Endothelial cell (in vitro differentiated cells): ENCODE measurements at regions not wholly inside any gene's neighbourhood (a gene's known extent, or its start where the extent isn't known, plus 50 kb on each side); places are given as distances from the start of the nearest gene placed in this dataset.

Source experiments
- DNase-seq: peaks from one replicate; pipeline ENCODE4 v3.0.0; 2021; ENCODE audit warnings: low spot score
- H3K27ac Mint-ChIP-seq: one replicate; pipeline ENCODE4 v1.8.0; 2021; ENCODE audit warnings: mixed read lengths, inconsistent platforms; ENCODE audit not compliant: unreplicated experiment
- H3K27me3 Mint-ChIP-seq: one replicate; pipeline ENCODE4 v1.8.0; 2021; ENCODE audit warnings: mild to moderate bottlenecking, moderate library complexity, mixed read lengths, inconsistent platforms; ENCODE audit not compliant: unreplicated experiment
- H3K36me3 Mint-ChIP-seq: one replicate; pipeline ENCODE4 v1.8.0; 2021; ENCODE audit warnings: mild to moderate bottlenecking, low read depth, mixed read lengths, inconsistent platforms; ENCODE audit not compliant: unreplicated experiment
- H3K4me1 Mint-ChIP-seq: one replicate; pipeline ENCODE4 v1.8.0; 2021; ENCODE audit warnings: mild to moderate bottlenecking, mixed read lengths, inconsistent platforms; ENCODE audit not compliant: unreplicated experiment
- H3K4me3 Mint-ChIP-seq: one replicate; pipeline ENCODE4 v1.8.0; 2021; ENCODE audit warnings: mild to moderate bottlenecking, mixed read lengths, inconsistent platforms; ENCODE audit not compliant: unreplicated experiment
- H3K9me3 Mint-ChIP-seq: one replicate; pipeline ENCODE4 v1.8.0; 2021; ENCODE audit warnings: mixed read lengths, inconsistent platforms; ENCODE audit not compliant: unreplicated experiment
- TF ChIP-seq, protein P1 (sequence below): fragments of 200-600 bp; sonication (generic); IDR thresholded peaks from one replicate; pipeline ENCODE4 v1.5.0; 2021; ENCODE audit warnings: antibody characterized with exemption; ENCODE audit not compliant: unreplicated experiment

GRCh38 chr5:158126442-158127405 is 267.8 kb upstream of the CLINT1 start:
- no peak for DNase-seq
- no peaks in the 10 kb centered on the region for H3K36me3 Mint-ChIP-seq
- H3K27me3 Mint-ChIP-seq = peaks cover 1% of the 10 kb centered on the region
- H3K4me3 Mint-ChIP-seq = no peak overlapping the region
- peaks cover 32% of the 10 kb centered on the region for H3K4me1 Mint-ChIP-seq
- H3K9me3 Mint-ChIP-seq = no peaks in the 10 kb centered on the region
- H3K27ac Mint-ChIP-seq = no peak overlapping the region
- TF ChIP-seq, protein P1, sequence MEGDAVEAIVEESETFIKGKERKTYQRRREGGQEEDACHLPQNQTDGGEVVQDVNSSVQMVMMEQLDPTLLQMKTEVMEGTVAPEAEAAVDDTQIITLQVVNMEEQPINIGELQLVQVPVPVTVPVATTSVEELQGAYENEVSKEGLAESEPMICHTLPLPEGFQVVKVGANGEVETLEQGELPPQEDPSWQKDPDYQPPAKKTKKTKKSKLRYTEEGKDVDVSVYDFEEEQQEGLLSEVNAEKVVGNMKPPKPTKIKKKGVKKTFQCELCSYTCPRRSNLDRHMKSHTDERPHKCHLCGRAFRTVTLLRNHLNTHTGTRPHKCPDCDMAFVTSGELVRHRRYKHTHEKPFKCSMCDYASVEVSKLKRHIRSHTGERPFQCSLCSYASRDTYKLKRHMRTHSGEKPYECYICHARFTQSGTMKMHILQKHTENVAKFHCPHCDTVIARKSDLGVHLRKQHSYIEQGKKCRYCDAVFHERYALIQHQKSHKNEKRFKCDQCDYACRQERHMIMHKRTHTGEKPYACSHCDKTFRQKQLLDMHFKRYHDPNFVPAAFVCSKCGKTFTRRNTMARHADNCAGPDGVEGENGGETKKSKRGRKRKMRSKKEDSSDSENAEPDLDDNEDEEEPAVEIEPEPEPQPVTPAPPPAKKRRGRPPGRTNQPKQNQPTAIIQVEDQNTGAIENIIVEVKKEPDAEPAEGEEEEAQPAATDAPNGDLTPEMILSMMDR = no peak

DNA sequence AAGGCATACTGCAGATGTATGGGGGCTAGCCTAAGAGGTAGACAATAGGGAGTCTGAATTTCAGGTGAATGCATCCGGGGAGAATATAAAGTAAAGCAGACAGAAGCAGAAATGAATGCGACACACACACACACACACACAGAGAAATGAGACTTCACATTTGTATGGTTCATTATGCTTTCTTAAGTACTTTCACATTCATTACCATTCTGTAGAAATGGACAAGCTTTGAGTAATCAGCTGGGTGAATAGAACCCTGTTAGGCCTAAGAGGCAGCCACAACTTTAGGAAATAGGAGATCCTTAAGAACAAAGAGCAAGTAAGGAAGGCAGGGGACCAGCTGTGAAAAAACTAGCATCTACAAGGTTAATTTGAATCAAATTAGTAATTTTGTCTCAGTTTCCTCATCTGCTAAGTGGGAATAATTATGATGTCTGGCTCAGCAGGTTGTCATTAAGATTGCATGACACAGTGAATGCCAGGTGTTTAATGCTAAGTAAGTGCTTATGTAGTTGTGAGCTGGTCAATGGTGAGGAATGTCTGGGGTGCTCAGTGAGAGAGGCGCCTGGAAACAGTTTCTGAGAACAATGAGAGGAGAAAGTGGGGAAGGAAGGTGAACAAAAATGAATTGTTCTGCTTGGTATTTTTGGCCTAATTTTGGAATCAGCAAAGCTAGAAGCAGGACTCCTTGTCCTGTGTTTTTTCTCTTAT is 265.8 kb upstream of the CLINT1 start:
- DNase-seq = no peak
- no peak overlapping the region for H3K4me3 Mint-ChIP-seq
- TF ChIP-seq, protein P1 = no peak
- H3K4me1 Mint-ChIP-seq = peaks cover 36% of the 10 kb centered on the region
- no peaks in the 10 kb centered on the region for H3K36me3 Mint-ChIP-seq
- no peaks in the 10 kb centered on the region for H3K27me3 Mint-ChIP-seq
- peak overlapping the region; percentile 21 for H3K27ac Mint-ChIP-seq
- H3K9me3 Mint-ChIP-seq = no peaks in the 10 kb centered on the region

GRCh38 chr5:158123595-158123994 is 264.6 kb upstream of the CLINT1 start:
- Mint-ChIP-seq H3K36me3 (no peaks in the 10 kb centered on the region), H3K4me1 (peaks cover 32% of the 10 kb centered on the region), H3K27ac (no peak overlapping the region), H3K27me3 (no peaks in the 10 kb centered on the region), H3K9me3 (no peaks in the 10 kb centered on the region), H3K4me3 (no peak overlapping the region)
- TF ChIP-seq, protein P1 = no peak
- DNase-seq = no peak

DNA sequence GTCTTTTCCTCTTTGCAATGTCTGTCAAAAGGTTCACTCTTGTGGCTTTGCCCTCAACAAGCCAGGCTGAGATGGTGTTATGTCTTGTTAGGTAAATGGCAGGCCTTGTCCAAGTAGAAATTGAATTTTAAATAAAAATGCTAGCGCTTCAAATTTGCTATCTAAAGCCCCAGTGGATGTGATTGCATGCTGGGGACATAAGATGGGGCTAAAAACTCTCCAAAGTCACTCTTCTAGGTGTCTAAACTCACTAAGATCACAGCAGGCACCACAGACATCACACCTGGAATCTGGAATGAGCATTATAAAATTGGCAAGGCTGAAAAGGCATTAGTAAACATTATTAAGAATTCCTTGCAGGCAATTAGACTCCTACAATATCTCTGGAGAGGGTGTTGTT is 262.7 kb upstream of the CLINT1 start:
- TF ChIP-seq, protein P1 = no peak
- Mint-ChIP-seq H3K27me3 (no peaks in the 10 kb centered on the region), H3K27ac (no peak overlapping the region), H3K36me3 (no peaks in the 10 kb centered on the region), H3K9me3 (no peaks in the 10 kb centered on the region), H3K4me1 (peaks cover 31% of the 10 kb centered on the region), H3K4me3 (no peak overlapping the region)
- DNase-seq = no peak

DNA sequence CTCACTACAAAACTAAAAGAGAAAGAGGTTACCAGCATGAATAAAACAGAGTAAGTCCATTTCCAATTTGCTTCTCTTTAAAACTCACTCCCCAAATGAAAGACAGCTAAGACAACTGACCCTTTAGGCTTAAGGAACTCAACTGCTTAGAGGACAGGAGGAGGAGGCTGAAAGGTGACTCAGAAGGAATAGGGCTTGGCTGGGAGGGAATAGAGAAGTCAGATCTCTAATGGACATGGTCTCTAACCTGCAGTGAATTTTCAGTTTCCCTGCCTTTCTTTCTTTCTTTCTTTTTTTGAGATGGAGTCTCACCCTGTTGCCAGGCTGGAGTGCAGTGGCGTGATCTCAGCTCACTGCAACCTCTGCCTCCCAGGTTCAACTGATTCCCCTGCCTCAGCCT is 261.8 kb upstream of the CLINT1 start:
- Mint-ChIP-seq H3K4me3 (no peak overlapping the region), H3K36me3 (no peaks in the 10 kb centered on the region), H3K9me3 (no peaks in the 10 kb centered on the region), H3K4me1 (peaks cover 31% of the 10 kb centered on the region), H3K27ac (no peak overlapping the region), H3K27me3 (no peaks in the 10 kb centered on the region)
- TF ChIP-seq, protein P1 = no peak
- no peak for DNase-seq
